ENCODE measurements at regions not wholly inside any gene's neighbourhood (a gene's known extent, or its start where the extent isn't known, plus 50 kb on each side); places are given as distances from the start of the nearest gene placed in this dataset.

GRCh38 chr3:99094606-99095005 is 193.1 kb upstream of the DCBLD2 start:
- H3K4me3 ChIP-seq (ENCODE audit: low read length), result no peak overlapping the region
- DNase-seq (ENCODE audit: low read depth), result no peak
- no peak for TF ChIP-seq CTCF (conservative IDR thresholded peaks at IDR 0.05; ENCODE audit: low read length)

- DNase-seq (ENCODE audit: low read depth), result no peak
- no peak overlapping the region for H3K4me3 ChIP-seq (ENCODE audit: low read length)
- TF ChIP-seq CTCF (conservative IDR thresholded peaks at IDR 0.05; ENCODE audit: low read length), result no peak
These were observed 185.8 kb upstream of the DCBLD2 start for GRCh38 chr3:99087277-99087676.

GRCh38 chr3:99084826-99085225 is 183.3 kb upstream of the DCBLD2 start:
- TF ChIP-seq CTCF (conservative IDR thresholded peaks at IDR 0.05; ENCODE audit: low read length), result no peak
- no peak overlapping the region for H3K4me3 ChIP-seq (ENCODE audit: low read length)
- DNase-seq (ENCODE audit: low read depth), result peak; percentile 70

GRCh38 chr3:99084156-99084555 is 182.7 kb upstream of the DCBLD2 start:
- no peak for DNase-seq (ENCODE audit: low read depth)
- no peak for TF ChIP-seq CTCF (conservative IDR thresholded peaks at IDR 0.05; ENCODE audit: low read length)
- no peak overlapping the region for H3K4me3 ChIP-seq (ENCODE audit: low read length)

DNA sequence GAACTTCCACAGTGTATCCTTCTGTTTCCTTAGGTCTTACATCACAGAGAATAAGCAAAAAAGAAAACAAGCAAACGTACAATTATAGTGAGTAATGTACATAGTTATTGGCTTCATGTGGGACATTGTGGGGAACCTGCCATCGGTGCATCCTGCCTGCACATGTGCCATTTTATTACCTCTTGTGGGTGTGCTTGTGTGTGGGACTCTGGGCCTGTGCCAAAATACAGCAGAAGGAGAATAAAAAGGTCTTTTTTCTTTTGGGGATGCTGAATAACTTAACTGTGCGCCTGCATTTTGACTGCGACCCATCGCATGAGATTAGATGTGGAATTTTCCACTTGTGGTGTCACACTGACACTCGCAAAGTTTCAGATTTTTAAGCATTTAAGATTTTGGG is 169.6 kb upstream of the DCBLD2 start:
- peak; percentile 11 for DNase-seq (ENCODE audit: low read depth)
- TF ChIP-seq CTCF (conservative IDR thresholded peaks at IDR 0.05; ENCODE audit: low read length), result no peak
- H3K4me3 ChIP-seq (ENCODE audit: low read length), result no peak overlapping the region

GRCh38 chr3:99069973-99070372 is 168.5 kb upstream of the DCBLD2 start:
- no peak for TF ChIP-seq CTCF (conservative IDR thresholded peaks at IDR 0.05; ENCODE audit: low read length)
- H3K4me3 ChIP-seq (ENCODE audit: low read length), result no peak overlapping the region
- DNase-seq (ENCODE audit: low read depth), result no peak

GRCh38 chr3:99066863-99067262 is 165.4 kb upstream of the DCBLD2 start:
- DNase-seq (ENCODE audit: low read depth), result no peak
- no peak for TF ChIP-seq CTCF (conservative IDR thresholded peaks at IDR 0.05; ENCODE audit: low read length)
- no peak overlapping the region for H3K4me3 ChIP-seq (ENCODE audit: low read length)

Data from AG10803 (cell line).